Retina (tissue), 1 donor: ENCODE measurements at regions not wholly inside any gene's neighbourhood (a gene's known extent, or its start where the extent isn't known, plus 50 kb on each side); places are given as distances from the start of the nearest gene placed in this dataset.
A peak's percentile ranks its signal among the peaks of the same experiment; 100 is the strongest.

ENCODE experiments used
- DNase-seq: peaks from one replicate; pipeline ENCODE4 v3.0.0-alpha.2; 2016

DNA sequence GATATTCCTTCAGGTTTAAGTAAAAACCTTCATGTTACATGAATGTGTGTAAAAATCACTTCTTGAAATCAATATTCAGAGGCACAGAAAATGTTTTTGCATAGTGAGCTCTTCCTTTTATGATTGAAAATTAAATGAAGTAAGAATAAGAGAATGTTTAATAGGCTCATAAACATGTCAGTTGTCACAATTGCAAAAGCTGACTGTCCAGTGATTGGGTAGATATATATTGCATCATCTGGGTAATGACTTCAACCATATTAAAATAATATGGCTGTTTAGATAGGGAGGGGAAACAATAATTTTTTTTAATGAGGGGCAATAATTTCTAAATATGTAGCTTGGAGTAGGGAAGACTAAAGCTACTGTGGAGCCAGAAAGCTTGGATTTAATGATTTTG is 529.8 kb upstream of the GOLIM4 start:
- no peak for DNase-seq

DNA sequence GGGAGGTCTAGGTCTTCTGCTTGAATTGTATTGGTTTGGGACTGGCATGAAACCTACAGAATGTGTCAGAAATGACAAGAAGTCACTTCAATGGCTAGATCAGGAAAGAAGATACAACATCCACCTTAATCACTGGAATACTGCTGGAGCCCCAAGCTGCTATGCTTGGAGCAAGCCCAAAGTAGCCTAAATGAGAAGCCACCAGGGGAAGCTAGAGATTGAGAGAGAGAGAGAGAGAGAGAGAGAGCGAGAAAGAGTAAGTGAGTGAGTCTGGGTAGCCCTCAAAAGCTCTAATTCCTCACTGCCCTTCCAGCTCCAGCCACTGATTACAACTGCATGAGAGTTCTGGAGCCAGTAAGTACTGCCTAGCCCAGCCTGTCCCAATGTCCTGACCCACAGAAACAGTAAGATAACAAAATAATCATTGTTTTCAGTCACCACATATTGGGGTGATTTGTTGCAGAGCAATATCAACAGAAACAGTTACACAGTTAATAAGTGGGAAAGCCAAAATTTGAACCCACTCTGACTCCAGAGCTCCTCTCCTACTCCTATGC is 529.2 kb upstream of the GOLIM4 start:
- DNase-seq: no peak

DNA sequence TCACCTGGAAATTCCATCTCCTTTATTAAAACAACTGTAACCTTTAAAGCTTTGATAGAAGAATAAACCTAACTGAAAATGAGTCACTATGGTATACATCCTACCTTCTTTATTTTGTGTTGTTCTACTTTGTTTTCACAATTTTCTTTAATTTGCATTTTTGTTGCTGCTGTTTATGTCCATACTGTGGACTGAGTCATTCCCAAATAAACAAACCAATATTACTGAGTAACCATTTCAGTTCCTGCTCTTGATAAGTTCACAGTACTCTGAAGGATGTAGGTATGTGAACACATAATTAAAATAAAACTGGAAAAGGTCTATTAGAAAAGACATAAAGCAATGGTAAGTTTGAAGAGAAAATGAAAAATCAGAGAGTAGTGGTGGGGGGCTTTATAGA is 528.5 kb upstream of the GOLIM4 start:
- DNase-seq: no peak

DNA sequence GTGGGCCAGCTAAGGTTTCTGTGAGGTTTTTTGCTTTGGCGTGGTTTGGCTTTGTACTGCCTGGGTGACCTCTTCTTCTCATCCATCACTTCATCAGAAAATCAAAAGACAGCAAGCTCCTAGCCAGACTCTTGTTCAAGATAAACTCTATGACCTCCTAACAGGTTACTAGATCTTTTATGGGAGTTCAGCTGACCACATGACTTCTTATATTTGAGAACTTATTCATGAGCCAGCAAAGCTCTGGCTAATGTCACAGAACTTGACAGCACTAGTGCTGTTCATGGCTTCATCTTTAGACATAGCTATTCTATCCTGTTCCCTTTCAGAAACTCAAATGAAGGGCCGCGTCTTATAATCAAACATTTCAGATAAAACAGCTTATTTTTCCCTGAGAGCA is 527.1 kb upstream of the GOLIM4 start:
- no peak for DNase-seq

GRCh38 chr3:168620854-168621253 is 525.1 kb upstream of the GOLIM4 start:
- DNase-seq: peak; percentile 58

DNA sequence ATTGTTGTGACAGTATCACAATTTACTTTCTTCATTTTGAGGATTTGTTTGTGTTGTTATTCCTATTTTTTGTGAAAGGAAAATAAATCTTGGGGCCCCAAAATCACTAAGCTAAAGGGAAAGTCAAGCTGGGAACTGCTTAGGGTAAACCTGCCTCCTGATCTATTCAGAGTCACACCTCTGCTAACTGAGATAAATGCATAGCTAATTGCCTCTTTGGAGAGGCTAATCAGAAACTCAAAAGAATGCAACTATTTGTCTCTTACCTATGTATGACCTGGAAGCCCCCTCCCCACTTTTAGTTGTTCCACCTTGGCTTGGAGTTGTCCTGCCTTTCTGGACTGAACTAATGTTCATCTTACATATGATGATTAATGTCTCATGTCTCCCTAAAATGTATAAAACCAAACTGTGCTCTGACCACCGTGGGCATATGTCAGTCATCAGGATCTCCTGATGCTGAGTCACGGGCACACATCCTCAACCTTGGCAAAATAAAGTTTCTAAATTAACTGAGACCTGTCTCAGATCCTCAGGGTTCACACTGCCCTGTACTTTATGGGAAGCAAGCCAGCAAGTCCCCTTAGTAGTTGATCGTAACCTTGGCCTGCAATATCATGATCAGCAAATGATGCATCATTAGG is 523.2 kb upstream of the GOLIM4 start:
- no peak for DNase-seq

GRCh38 chr3:168617658-168618057 is 521.9 kb upstream of the GOLIM4 start:
- no peak for DNase-seq

DNA sequence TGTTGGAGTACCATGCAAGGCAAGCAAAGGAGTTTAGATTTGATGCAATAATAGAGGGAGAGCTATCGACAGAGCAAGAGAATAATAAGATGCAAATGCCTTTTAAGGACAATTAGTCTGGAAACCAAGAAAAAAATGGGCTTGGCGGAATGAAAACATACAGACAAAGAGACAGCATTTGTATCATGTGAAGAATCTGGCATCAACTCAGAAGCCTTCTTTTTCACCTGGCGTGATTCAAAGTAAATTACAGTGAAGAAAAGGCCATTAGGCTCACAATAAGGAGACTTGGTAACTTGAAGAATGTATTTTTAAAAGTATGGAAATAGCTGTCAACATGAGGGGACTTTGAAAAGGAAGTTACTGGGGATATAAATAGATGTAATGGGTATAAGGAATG is 521.2 kb upstream of the GOLIM4 start:
- no peak for DNase-seq

- no peak for DNase-seq
Observed at GRCh38 chr3:168615493-168616020, 519.8 kb upstream of the GOLIM4 start.

GRCh38 chr3:168613151-168613550 is 517.4 kb upstream of the GOLIM4 start:
- DNase-seq: no peak

DNA sequence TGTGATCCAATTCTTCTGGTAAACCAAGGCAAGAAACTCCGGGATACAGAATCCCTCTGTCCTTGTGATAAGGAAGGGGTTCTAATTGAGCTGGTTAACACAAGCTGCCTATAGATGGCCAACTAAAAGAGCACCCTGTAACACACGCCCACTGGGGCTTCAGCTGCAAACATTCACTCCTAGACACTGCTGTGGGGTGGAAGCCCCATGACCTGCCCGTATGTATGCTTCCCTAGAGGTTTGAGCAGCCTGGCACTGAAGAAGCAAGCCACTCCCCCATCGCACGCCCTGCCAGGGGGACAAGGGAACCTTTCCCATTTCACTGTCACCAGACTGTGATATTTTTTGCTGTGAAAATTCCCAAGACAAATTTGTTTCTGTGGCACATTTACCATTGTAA is 516.9 kb upstream of the GOLIM4 start:
- no peak for DNase-seq

- no peak for DNase-seq
Observed at GRCh38 chr3:168611826-168612225, 516.1 kb upstream of the GOLIM4 start.

DNA sequence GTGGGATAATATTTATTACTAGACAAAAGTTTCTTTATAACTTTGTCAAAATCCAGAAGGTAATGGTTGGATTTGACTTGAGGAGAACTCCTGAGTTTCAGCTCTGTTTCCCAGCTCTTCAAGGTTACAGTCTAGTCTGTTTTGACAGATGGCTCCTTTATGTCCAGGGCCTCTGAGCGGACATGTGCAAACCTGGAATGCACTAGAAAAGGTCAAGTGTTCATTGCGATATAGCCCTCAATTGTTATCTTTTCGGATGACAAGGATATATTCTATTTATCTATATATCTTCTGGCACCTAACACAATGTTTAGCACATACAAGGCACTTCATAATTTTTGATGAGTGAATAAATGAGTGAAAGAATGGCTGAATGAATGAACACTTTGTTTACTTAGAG is 513.2 kb upstream of the GOLIM4 start:
- DNase-seq: no peak

- DNase-seq: no peak
Observed at GRCh38 chr3:168604767-168605166, 509.0 kb upstream of the GOLIM4 start.

- no peak for DNase-seq
Observed at GRCh38 chr3:168598250-168598649, 502.5 kb upstream of the GOLIM4 start.

DNA sequence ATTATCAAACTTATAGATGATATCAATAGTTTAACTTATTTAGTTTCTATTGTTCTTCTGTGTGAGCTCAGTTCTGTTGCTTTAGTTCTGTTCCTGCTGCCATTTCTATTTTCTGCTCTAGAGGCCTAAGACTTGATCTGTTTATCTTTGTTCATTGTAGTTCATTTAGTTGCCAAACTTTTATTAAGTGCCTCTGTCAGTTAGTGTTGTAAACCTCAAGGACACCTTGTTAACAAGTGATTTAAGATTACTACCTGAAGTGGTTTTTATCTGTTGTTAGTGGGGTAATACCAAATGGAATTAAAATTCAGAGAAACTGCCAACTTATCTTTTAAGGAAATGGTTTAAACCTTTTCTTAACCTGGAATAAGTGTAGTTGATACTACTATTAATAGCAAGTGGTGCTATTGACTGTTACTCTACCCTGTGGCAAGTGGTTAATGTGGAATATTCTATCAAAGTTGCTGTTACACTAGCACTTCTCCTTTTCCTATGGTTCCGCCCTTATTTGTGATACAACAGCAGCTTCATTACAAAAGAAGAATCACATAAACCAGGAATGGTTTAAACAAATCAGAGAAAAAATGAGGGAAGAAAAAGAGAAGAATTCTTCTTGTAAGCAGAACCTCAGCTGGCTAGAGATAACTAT is 500.6 kb upstream of the GOLIM4 start:
- DNase-seq: no peak

DNA sequence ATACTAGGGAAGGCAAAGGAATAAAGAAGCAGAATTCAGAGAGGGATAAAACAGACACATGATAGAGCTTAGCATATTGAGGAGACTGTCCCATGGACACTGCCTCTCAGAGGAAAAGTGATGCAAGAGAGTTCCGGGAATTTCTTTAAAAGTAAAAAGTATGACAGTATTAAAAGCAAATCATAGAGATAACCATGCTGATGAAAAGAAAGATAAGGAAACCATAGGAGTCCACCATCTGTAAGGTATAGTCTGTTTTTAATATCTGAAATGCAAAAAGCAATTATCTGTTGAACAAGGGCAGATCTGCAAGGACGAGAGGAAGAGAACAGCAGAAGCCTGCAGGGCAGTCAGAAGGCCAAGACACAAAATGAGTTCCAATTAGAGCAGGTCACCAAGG is 495.9 kb upstream of the GOLIM4 start:
- no peak for DNase-seq

DNA sequence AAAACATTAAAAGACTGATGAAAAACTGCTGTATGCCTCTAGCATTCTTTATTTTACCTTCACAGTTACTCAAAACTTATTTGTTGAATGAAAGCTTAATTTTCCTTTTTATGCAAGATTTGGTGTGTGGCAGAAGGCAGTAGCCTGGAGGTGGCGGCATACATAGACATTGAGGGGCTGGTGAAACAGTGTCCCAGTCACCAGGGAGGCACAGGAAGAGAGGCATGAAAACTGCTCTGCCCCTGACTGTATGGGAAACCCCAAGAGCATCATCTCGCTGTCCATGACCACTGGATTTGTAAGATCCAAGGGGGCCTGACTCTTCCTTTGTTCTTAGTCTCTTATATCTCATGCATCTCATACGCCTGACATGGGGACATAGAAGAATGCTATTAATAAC is 493.7 kb upstream of the GOLIM4 start:
- DNase-seq: no peak

DNA sequence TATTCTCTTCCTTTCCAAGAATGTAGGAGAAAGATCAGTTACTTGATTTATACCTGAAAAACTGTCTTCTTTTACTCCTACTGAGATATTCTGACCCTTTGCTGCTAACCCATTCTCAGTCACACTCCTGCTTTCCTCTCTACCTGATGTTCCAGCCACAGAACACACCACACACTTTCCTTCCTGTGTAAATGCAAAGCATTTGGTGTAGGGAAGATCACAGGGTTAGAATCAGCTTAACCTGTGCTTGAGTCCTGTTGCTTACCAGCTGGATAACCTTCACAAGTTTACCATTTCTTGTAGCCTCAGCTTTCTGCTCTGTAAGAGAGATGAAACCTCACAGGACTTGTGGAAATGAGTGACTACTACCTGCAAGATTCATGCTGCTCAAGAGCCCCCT is 489.8 kb upstream of the GOLIM4 start:
- no peak for DNase-seq

DNA sequence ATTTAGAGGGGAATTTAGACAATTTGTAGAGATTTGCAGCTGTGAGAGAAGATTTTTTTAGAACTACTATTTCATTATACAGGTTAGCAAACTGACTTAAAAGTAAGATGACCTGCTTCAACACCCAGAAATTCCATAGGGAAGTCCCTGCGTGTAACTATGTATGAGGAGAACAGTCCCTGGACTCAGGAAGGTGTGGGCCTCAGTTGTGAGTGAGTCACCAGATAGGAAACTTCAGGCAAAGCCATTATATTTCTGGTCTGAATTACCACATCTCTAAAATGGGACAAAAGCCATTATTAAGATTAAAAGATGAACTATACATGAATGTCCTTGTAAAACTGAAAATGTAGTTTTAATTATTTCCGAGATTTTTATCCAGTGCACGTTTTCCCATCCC is 488.3 kb upstream of the GOLIM4 start:
- no peak for DNase-seq

DNA sequence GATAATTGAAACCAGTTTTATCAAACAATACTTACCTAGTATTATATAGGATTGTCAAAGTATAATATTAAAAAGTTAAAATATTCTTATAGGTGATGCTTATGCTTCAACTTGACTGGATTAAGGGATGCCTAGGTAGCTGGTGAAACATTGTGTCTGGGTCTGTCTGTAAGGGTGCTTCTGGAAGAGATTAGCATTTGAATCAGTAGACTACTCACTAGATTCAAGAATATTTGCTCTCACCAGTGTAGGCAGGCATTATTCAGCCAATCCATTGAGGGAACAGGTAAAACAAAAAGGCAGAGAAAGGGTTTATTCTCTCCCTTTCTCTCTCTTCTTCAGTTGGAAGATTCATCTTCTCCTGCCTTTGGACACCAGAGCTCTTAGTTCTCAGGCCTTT is 486.8 kb upstream of the GOLIM4 start:
- no peak for DNase-seq

DNA sequence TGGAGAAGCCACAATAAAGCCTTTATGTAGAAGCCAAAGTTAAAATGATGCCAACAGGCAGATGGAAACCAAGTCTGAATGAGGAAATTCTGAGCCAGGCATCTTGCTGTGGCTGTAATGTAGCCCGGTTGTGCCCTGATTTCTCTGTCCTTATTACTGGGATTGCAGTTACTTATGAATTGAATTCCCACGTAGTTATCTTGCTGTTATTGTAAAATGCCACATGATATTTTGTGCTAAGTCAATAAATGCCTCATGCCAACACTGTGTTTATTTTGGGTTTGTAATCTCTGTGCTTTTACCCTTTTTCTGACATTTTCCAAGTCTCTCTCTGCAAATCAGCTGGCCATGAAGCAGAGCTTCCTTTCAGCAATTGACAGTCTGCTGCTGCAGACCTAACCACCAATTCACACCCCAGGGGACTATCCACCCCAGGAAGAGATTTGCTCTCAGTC is 486.1 kb upstream of the GOLIM4 start:
- DNase-seq: peak; percentile 34

- DNase-seq: no peak
Observed at GRCh38 chr3:168579010-168579409, 483.3 kb upstream of the GOLIM4 start.

DNA sequence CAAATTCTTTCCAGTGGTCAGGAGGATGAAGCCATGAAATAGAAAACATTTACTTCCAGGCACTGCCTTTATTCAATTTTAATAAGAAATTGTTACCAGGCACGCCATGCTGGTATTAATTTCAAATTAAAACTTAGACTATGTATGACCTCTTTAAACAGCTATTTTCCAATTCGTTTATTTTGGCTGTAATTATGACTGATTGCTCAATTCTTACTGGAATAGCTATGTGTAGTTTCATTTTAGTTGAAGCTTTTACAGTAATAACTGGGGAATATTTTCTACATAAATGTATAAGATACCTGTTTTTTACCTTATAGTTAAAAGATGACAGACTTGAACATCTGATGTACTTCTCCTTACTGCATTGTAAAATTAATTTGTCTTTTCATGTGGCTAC is 480.0 kb upstream of the GOLIM4 start:
- no peak for DNase-seq
